C4-2B (cell line): ENCODE measurements at regions not wholly inside any gene's neighbourhood (a gene's known extent, or its start where the extent isn't known, plus 50 kb on each side); places are given as distances from the start of the nearest gene placed in this dataset.

ENCODE experiments used
- ZFX ChIP-seq: fragments of 450-650 bp; IDR thresholded peaks from 2 replicates; pipeline ENCODE4 v1.6.1; 2017
- TF ChIP-seq, protein P1 (sequence below): fragments of 450-650 bp; conservative IDR thresholded peaks from 2 replicates; pipeline ENCODE4 v1.5.1; 2017; ENCODE audit warnings: mild to moderate bottlenecking

- TF ChIP-seq, protein P1, sequence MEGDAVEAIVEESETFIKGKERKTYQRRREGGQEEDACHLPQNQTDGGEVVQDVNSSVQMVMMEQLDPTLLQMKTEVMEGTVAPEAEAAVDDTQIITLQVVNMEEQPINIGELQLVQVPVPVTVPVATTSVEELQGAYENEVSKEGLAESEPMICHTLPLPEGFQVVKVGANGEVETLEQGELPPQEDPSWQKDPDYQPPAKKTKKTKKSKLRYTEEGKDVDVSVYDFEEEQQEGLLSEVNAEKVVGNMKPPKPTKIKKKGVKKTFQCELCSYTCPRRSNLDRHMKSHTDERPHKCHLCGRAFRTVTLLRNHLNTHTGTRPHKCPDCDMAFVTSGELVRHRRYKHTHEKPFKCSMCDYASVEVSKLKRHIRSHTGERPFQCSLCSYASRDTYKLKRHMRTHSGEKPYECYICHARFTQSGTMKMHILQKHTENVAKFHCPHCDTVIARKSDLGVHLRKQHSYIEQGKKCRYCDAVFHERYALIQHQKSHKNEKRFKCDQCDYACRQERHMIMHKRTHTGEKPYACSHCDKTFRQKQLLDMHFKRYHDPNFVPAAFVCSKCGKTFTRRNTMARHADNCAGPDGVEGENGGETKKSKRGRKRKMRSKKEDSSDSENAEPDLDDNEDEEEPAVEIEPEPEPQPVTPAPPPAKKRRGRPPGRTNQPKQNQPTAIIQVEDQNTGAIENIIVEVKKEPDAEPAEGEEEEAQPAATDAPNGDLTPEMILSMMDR: no peak
- TF ChIP-seq ZFX: no peak
Measured at GRCh38 chr5:125698420-125698819, 724.8 kb upstream of the GRAMD2B start.
